ENCODE measurements at regions not wholly inside any gene's neighbourhood (a gene's known extent, or its start where the extent isn't known, plus 50 kb on each side); places are given as distances from the start of the nearest gene placed in this dataset.

- no peak overlapping the region for H3K4me3 ChIP-seq
- no peak for DNase-seq
These were observed 420.9 kb upstream of the ATP2B1 start for GRCh38 chr12:90129366-90130030.

DNA sequence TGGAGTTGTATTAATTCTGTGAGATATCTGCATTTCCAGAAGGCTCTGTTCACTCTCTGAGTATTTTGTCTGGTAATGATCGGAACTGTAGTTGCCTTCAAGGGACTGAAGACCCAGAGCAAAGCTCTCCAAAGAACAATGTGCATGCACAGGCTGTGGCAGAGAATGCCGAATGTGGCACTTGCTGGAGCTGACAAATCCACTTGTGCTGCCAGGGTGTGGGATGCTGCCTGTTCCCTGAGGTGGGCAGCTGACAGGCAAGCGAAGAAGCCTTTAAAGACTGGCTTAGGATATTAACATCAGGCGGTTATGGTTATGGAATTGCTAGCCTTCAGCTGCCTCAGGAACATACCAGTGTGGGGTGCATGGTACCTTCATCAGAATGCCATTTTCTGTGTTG, 419.9 kb upstream of the ATP2B1 start:
- Histone ChIP-seq H3K9me3 (no peaks in the 10 kb centered on the region), H3K27me3 (no peaks in the 10 kb centered on the region), H3K36me3 (no peaks in the 10 kb centered on the region), H3K4me1 (peaks cover 0 to 9% (median 4%) of the 10 kb centered on the region in 4 donors), H3K27ac (no peak overlapping the region), H3K4me3 (no peak overlapping the region)
- DNase-seq, result no peak
- in situ Hi-C loops (cut with MboI; ENCODE audit: low pct_ligation_motif_present in 1 of 4, low pct_unique_long_range_greater_than_20kb in 1 of 4, low sequenced_read_pairs in 3 of 4), result no loop called here
- intact Hi-C loops (cut with DNase I; ENCODE audit: low total_unique reads), result no loop called here
- TF ChIP-seq CTCF (IDR thresholded peaks at IDR 0.05) (no peak), POLR2AphosphoS5 (IDR thresholded peaks at IDR 0.05) (no peak), POLR2A (IDR thresholded peaks at IDR 0.05) (no peak), EP300 (IDR thresholded peaks at IDR 0.05; ENCODE audit: low read depth) (no peak)
- WGBS, 2 donors (ENCODE audit: low coverage in 1 of 2), result 71 to 80% methylated on average over 1 to 4 of the region's 4 CpGs

More at GRCh38 chr12:90129366-90130030, 420.9 kb upstream of the ATP2B1 start:
- 44 to 56% methylated on average over 3 to 4 of the region's 4 CpGs for WGBS, 2 donors (ENCODE audit: low coverage in 1 of 2)
- no peak overlapping the region for H3K27ac ChIP-seq
- no peaks in the 10 kb centered on the region for H3K9me3 ChIP-seq
- no peaks in the 10 kb centered on the region for H3K36me3 ChIP-seq
- H3K4me1 ChIP-seq, result peaks cover 0 to 9% (median 4%) of the 10 kb centered on the region in 4 donors
- in situ Hi-C loops (cut with MboI; ENCODE audit: low pct_ligation_motif_present in 1 of 4, low pct_unique_long_range_greater_than_20kb in 1 of 4, low sequenced_read_pairs in 3 of 4) (no loop called here), intact Hi-C loops (cut with DNase I; ENCODE audit: low total_unique reads) (no loop called here)
- H3K27me3 ChIP-seq, result no peaks in the 10 kb centered on the region
- TF ChIP-seq CTCF (IDR thresholded peaks at IDR 0.05) (no peak), POLR2AphosphoS5 (IDR thresholded peaks at IDR 0.05) (no peak), EP300 (IDR thresholded peaks at IDR 0.05; ENCODE audit: low read depth) (no peak), POLR2A (IDR thresholded peaks at IDR 0.05) (no peak)

DNA sequence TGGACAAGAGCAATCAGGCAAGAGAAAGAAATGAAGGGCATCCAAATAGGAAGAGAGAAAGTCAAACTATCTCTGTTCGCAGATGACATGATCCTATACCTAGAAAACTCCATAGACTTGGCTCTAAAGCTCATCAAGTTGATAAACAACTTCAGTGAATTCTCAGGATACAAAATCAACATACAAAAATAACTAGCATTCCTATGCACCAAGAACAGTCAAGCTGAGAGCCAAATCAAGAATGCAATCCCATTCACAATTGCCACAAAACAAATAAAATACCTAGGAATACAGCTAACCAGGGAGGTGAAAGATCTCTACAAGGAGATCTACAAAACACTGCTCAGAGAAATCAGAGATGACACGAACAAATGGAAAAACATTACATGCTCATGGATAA, 417.5 kb upstream of the ATP2B1 start:
- intact Hi-C loops (cut with DNase I; ENCODE audit: low total_unique reads), result no loop called here
- TF ChIP-seq POLR2A (IDR thresholded peaks at IDR 0.05) (no peak), POLR2AphosphoS5 (IDR thresholded peaks at IDR 0.05) (no peak), EP300 (IDR thresholded peaks at IDR 0.05; ENCODE audit: low read depth) (no peak), CTCF (IDR thresholded peaks at IDR 0.05) (no peak)

GRCh38 chr12:90124914-90125313, 416.3 kb upstream of the ATP2B1 start:
- Histone ChIP-seq H3K36me3 (no peaks in the 10 kb centered on the region), H3K27me3 (no peaks in the 10 kb centered on the region), H3K27ac (no peak overlapping the region), H3K4me3 (no peak overlapping the region), H3K4me1 (peaks cover 0 to 9% (median 4%) of the 10 kb centered on the region in 4 donors), H3K9me3 (peaks cover 7 to 8% of the 10 kb centered on the region in 2 donors)
- in situ Hi-C loops (cut with MboI; ENCODE audit: low pct_ligation_motif_present in 1 of 4, low pct_unique_long_range_greater_than_20kb in 1 of 4, low sequenced_read_pairs in 3 of 4), result loop anchor here in 1 of 4 donors (25.0 kb wide), 1 partner anchor 563 kb away; no protein-coding TSS in a partner anchor
- TF ChIP-seq POLR2AphosphoS5 (IDR thresholded peaks at IDR 0.05), result no peak
- TF ChIP-seq CTCF (IDR thresholded peaks at IDR 0.05), result no peak
- no peak for TF ChIP-seq EP300 (IDR thresholded peaks at IDR 0.05; ENCODE audit: low read depth)
- no peak for DNase-seq
- intact Hi-C loops (cut with DNase I; ENCODE audit: low total_unique reads), result no loop called here
- WGBS, 2 donors (ENCODE audit: low coverage in 1 of 2), result 81 to 92% methylated on average over 2 to 7 of the region's 7 CpGs

More for the DNA sequence above, 417.5 kb upstream of the ATP2B1 start:
- Histone ChIP-seq H3K27me3 (no peaks in the 10 kb centered on the region), H3K4me3 (no peak overlapping the region), H3K36me3 (no peaks in the 10 kb centered on the region), H3K27ac (no peak overlapping the region), H3K9me3 (no peaks in the 10 kb centered on the region), H3K4me1 (peaks cover 0 to 9% (median 4%) of the 10 kb centered on the region in 4 donors)
- no peak for DNase-seq
- 86 to 100% methylated on average over 1 to 2 of the region's 2 CpGs for WGBS, 2 donors (ENCODE audit: low coverage in 1 of 2)
- in situ Hi-C loops (cut with MboI; ENCODE audit: low pct_ligation_motif_present in 1 of 4, low pct_unique_long_range_greater_than_20kb in 1 of 4, low sequenced_read_pairs in 3 of 4), result no loop called here

Data from transverse colon (tissue), 4 donors.